Heart left ventricle (tissue), 13 donors: ENCODE measurements at regions not wholly inside any gene's neighbourhood (a gene's known extent, or its start where the extent isn't known, plus 50 kb on each side); places are given as distances from the start of the nearest gene placed in this dataset.

ENCODE experiments used
- CTCF ChIP-seq, 12 donors: fragments of 200-600 bp; sonication (generic) in 4 of 12; IDR thresholded peaks; one replicate each; pipeline versions ENCODE4 v1.5.0 to v1.8.0; 2018 to 2022; ENCODE audit warnings: antibody characterized with exemption in 12 of 12, mild to moderate bottlenecking in 5 of 12
- POLR2A ChIP-seq, 2 donors: fragments of 450-650 bp; IDR thresholded peaks; one replicate each; pipeline ENCODE4 v1.6.1; 2017; ENCODE audit warnings: antibody characterized with exemption in 2 of 2, mild to moderate bottlenecking in 2 of 2, moderate library complexity in 2 of 2
- donor health status: ischemic (EF 13 %, LVEDD 7.1; RV severe dilation, severe dysfunction).
- donor health status: DM: no; HTN: yes; CAD: no.
- donor health status: DM: no; HTN: no; CAD: no.
- donor health status: ischemic (EF 25% LVEDD 6.9; RV normal size, moderate dysfunction).
- donor health status: ischemic (EF 25% LVEDD 5.7; RV mildly dilated, moderate dysfunction).
- donor health status: ischemic (EF 35%, LVEDD 5.7; RV mildly dilated, moderate dysfunction).
- donor health status: nonischemic (EF 11% LVEDD 7.7; RV severe dilation, severe dysfunction).
- donor health status: DM: yes; HTN: yes; CAD: no.
- donor health status: PGD.
- donor health status: ischemic (EF 29% LVEDD 5.4; RV normal size, mild dysfunction).
- donor health status: nonischemic (EF 23%, LVEDD 6.1; RV moderate dilation, normal function).

- TF ChIP-seq CTCF (IDR thresholded peaks at IDR 0.05), result no peak
- TF ChIP-seq POLR2A (IDR thresholded peaks at IDR 0.05), result no peak
These were observed 196.0 kb downstream of the BCAT1 start for GRCh38 chr12:24752763-24753462.
